Endothelial cell of umbilical vein (primary cell): ENCODE measurements at regions not wholly inside any gene's neighbourhood (a gene's known extent, or its start where the extent isn't known, plus 50 kb on each side); places are given as distances from the start of the nearest gene placed in this dataset.

ENCODE experiments used
- BruUV-seq: library from RNA; stranded (reverse); fragments of 400-500 nt; replicated peaks from 2 replicates; lab custom pipeline; 2021; lab: Mats Ljungman, UMichigan
- CTCF ChIA-PET: fragments of 300-600, 350-600 bp; sonication (Branson Sonifier 250); formaldehyde crosslinking; loops from one replicate; lab custom pipeline; 2021; ENCODE audit warnings: antibody characterized with exemption, inconsistent platforms; lab: Charles Lee
- POLR2A ChIA-PET: fragments of 300-600, 350-600 bp; sonication (Branson Sonifier 250); formaldehyde crosslinking; loops from one replicate; lab custom pipeline; 2021; ENCODE audit warnings: antibody characterized with exemption, inconsistent platforms; lab: Charles Lee
- DNase-seq: peaks from one replicate; pipeline ENCODE4 v3.0.0-alpha.2; 2011; ENCODE audit warnings: low read depth, low spot score
- FAIRE-seq: peaks from 2 replicates; lab custom pipeline; 2011; peaks lifted over from hg19 to GRCh38; lab: Jason Lieb, UNC
- H2AFZ ChIP-seq: 2 replicates; pipeline ENCODE4 v1.6.0; 2012; ENCODE audit warnings: low read depth, low read length, control low read depth, inconsistent platforms
- H3K27ac ChIP-seq: 2 replicates; pipeline ENCODE4 v1.5.1; 2011; ENCODE audit warnings: low read depth, mild to moderate bottlenecking, control low read depth, low read length, moderate library complexity; ENCODE audit not compliant: insufficient read depth
- H3K27me3 ChIP-seq, 2 experiments: 2 replicates each; pipeline versions ENCODE4 v1.6.0 to v1.6.1; 2011; ENCODE audit warnings: low read length in 2 of 2, mixed read lengths in 1 of 2; ENCODE audit not compliant: control insufficient read depth in 2 of 2, insufficient read depth in 2 of 2
- H3K36me3 ChIP-seq, 2 experiments: 2 replicates in 1 of 2; 3 replicates in 1 of 2; pipeline ENCODE4 v1.5.1; 2011; ENCODE audit warnings: low read length in 2 of 2, mild to moderate bottlenecking in 1 of 2, moderate library complexity in 1 of 2; ENCODE audit not compliant: control insufficient read depth in 2 of 2, insufficient read depth in 2 of 2; ENCODE audit errors: extremely low read depth in 1 of 2
- H3K4me1 ChIP-seq: 3 replicates; pipeline ENCODE4 v1.5.1; 2011; ENCODE audit warnings: mild to moderate bottlenecking, low read length; ENCODE audit not compliant: control insufficient read depth, insufficient read depth; ENCODE audit errors: extremely low read depth
- H3K4me2 ChIP-seq: 2 replicates; pipeline ENCODE4 v1.6.1; 2011; ENCODE audit warnings: low read length, control low read depth, mixed read lengths; ENCODE audit not compliant: insufficient read depth
- H3K4me3 ChIP-seq, 3 experiments: fragments of 200-600 bp in 1 of 3; sonication (generic), shearing (Covaris generic) in 1 of 3; replicated peaks in 1 of 3; 2 replicates each; pipeline ENCODE4 v1.5.1; 2011 to 2016; ENCODE audit warnings: control low read depth in 3 of 3, low read length in 3 of 3, mild to moderate bottlenecking in 2 of 3, inconsistent platforms in 1 of 3, low read depth in 1 of 3, moderate library complexity in 1 of 3; ENCODE audit not compliant: insufficient read depth in 1 of 3
- H3K79me2 ChIP-seq: 2 replicates; pipeline ENCODE4 v1.6.0; 2012; ENCODE audit warnings: low read length, inconsistent platforms; ENCODE audit not compliant: control insufficient read depth, insufficient read depth
- H3K9ac ChIP-seq: replicated peaks from 2 replicates; pipeline ENCODE3; 2011; ENCODE audit warnings: low read length, control low read depth; ENCODE audit not compliant: insufficient read depth; ENCODE audit errors: extremely low read depth
- H3K9me1 ChIP-seq: replicated peaks from 3 replicates; pipeline ENCODE4 v1.6.0; 2011; ENCODE audit warnings: mild to moderate bottlenecking, low read length; ENCODE audit not compliant: control insufficient read depth, insufficient read depth; ENCODE audit errors: extremely low read depth
- H3K9me3 ChIP-seq: replicated peaks from 2 replicates; pipeline ENCODE4 v1.5.1; 2012; ENCODE audit warnings: low read length, inconsistent platforms; ENCODE audit not compliant: control insufficient read depth, insufficient read depth
- H4K20me1 ChIP-seq: replicated peaks from 2 replicates; pipeline ENCODE3; 2011; ENCODE audit warnings: mild to moderate bottlenecking, low read length; ENCODE audit not compliant: control insufficient read depth, insufficient read depth; ENCODE audit errors: extremely low read depth
- EZH2 ChIP-seq: IDR thresholded peaks from 2 replicates; pipeline ENCODE4 v1.6.1; 2012; ENCODE audit warnings: borderline replicate concordance, low read depth, mild to moderate bottlenecking, moderate library complexity, low read length, inconsistent platforms; ENCODE audit not compliant: severe bottlenecking
- FOS ChIP-seq: IDR thresholded peaks from 2 replicates; pipeline ENCODE4 v1.6.1; 2011; ENCODE audit warnings: mild to moderate bottlenecking, low read length, moderate library complexity, borderline replicate concordance; ENCODE audit not compliant: insufficient read depth
- GATA2 ChIP-seq: IDR thresholded peaks from 2 replicates; pipeline ENCODE4 v1.7.0; 2011; ENCODE audit warnings: low read depth, mild to moderate bottlenecking, moderate library complexity, mixed read lengths, low read length; ENCODE audit not compliant: insufficient read length, insufficient read depth
- JUN ChIP-seq: IDR thresholded peaks from 2 replicates; pipeline ENCODE4 v1.6.1; 2011; ENCODE audit warnings: borderline replicate concordance, low read depth; ENCODE audit not compliant: insufficient read length, insufficient read depth
- MAX ChIP-seq: IDR thresholded peaks from 2 replicates; pipeline ENCODE4 v1.6.1; 2011; ENCODE audit not compliant: insufficient read depth, insufficient read length
- MYC ChIP-seq: IDR thresholded peaks from one replicate; pipeline ENCODE4 v1.6.1; 2011; ENCODE audit warnings: mild to moderate bottlenecking, low read depth, low read length
- POLR2AphosphoS5 ChIP-seq: IDR thresholded peaks from 2 replicates; pipeline ENCODE4 v1.6.1; 2012; ENCODE audit warnings: low read depth, mild to moderate bottlenecking, control low read depth, low read length, moderate library complexity; ENCODE audit not compliant: insufficient read depth
- dilution Hi-C: fragments of 300-500 bp; cut with MboI; formaldehyde crosslinking; loops from one replicate; pipeline ENCODE4 v1.15.0; 2019; ENCODE audit warnings: low sequenced_read_pairs; ENCODE audit not compliant: extremely low pct_ligation_motif_present
- intact Hi-C: fragments of 100-400 bp; cut with micrococcal nuclease; formaldehyde crosslinking; loops from one replicate; pipeline ENCODE4 v1.10.0; 2022

- Histone ChIP-seq H2AFZ (no peak overlapping the region), H3K4me3 (no peak overlapping the region), H3K9me1 (no peaks in the 10 kb centered on the region), H3K4me2 (no peak overlapping the region), H3K4me1 (no peaks in the 10 kb centered on the region), H3K9ac (no peak overlapping the region), H3K79me2 (no peaks in the 10 kb centered on the region), H3K27ac (no peak overlapping the region), H3K27me3 (peaks cover 0 to 2% of the 10 kb centered on the region in 2 experiments), H4K20me1 (no peaks in the 10 kb centered on the region), H3K9me3 (no peaks in the 10 kb centered on the region), H3K36me3 (no peaks in the 10 kb centered on the region)
- ChIA-PET POLR2A (no interaction called here), CTCF (interaction anchor here (1.2 kb wide), 1 partner anchor 385 kb away, joined by 3 read pairs; no protein-coding TSS in a partner anchor)
- TF ChIP-seq FOS (no peak), POLR2AphosphoS5 (no peak), EZH2 (no peak), MAX (no peak), MYC (no peak), GATA2 (no peak), JUN (no peak)
- FAIRE-seq (no peak), DNase-seq (no peak)
- intact Hi-C loops, result no loop called here
- dilution Hi-C loops, result no loop called here
- BruUV-seq, result no TSS peak
Observed at GRCh38 chr4:174137698-174138097, 145.8 kb downstream of the FBXO8 start.

- H2AFZ ChIP-seq, result no peak overlapping the region
- FAIRE-seq (no peak), DNase-seq (no peak)
- H3K4me3 ChIP-seq, result no peak overlapping the region
- ChIA-PET CTCF (interaction anchor here (1.0 to 1.3 kb wide), 2 partner anchors 17 to 22 kb away, joined by 3 to 4 read pairs; no protein-coding TSS in a partner anchor), POLR2A (no interaction called here)
- peaks cover 0 to 2% of the 10 kb centered on the region in 2 experiments for H3K27me3 ChIP-seq
- no peaks in the 10 kb centered on the region for H3K9me1 ChIP-seq
- BruUV-seq, result no TSS peak
- H3K4me2 ChIP-seq, result no peak overlapping the region
- dilution Hi-C loops (no loop called here), intact Hi-C loops (no loop called here)
- no peaks in the 10 kb centered on the region for H4K20me1 ChIP-seq
- H3K4me1 ChIP-seq, result no peaks in the 10 kb centered on the region
- TF ChIP-seq MAX (no peak), GATA2 (no peak), POLR2AphosphoS5 (no peak), JUN (no peak), MYC (no peak)
- H3K9ac ChIP-seq, result no peak overlapping the region
- no peaks in the 10 kb centered on the region for H3K36me3 ChIP-seq
- H3K27ac ChIP-seq, result no peak overlapping the region
- no peaks in the 10 kb centered on the region for H3K9me3 ChIP-seq
- H3K79me2 ChIP-seq, result no peaks in the 10 kb centered on the region
Observed at GRCh38 chr4:174135936-174136406, 147.5 kb downstream of the FBXO8 start.
